HG03520 (cell line): ENCODE measurements at regions not wholly inside any gene's neighbourhood (a gene's known extent, or its start where the extent isn't known, plus 50 kb on each side); places are given as distances from the start of the nearest gene placed in this dataset.

Source experiments
- ATAC-seq: cut with Tn5 transposase; IDR thresholded peaks from one replicate; pipeline ENCODE4 v1.9.1; 2021; ENCODE audit warnings: mild to moderate bottlenecking, moderate library complexity; ENCODE audit not compliant: unreplicated experiment

- no peak for ATAC-seq
Measured at GRCh38 chr9:14399756-14400657, 86.1 kb upstream of the NFIB start.

- no peak for ATAC-seq
Measured at GRCh38 chr9:14398473-14398872, 84.5 kb upstream of the NFIB start.

- ATAC-seq: no peak
Measured at GRCh38 chr9:14396171-14396570, 82.2 kb upstream of the NFIB start.

- no peak for ATAC-seq
Measured at GRCh38 chr9:14395317-14396082, 81.6 kb upstream of the NFIB start.

GRCh38 chr9:14393418-14393817, 79.5 kb upstream of the NFIB start:
- no peak for ATAC-seq

GRCh38 chr9:14391620-14392019, 77.7 kb upstream of the NFIB start:
- ATAC-seq: no peak

GRCh38 chr9:14389657-14390056, 75.7 kb upstream of the NFIB start:
- no peak for ATAC-seq

GRCh38 chr9:14389146-14389545, 75.2 kb upstream of the NFIB start:
- no peak for ATAC-seq

- ATAC-seq: no peak
Measured at GRCh38 chr9:14383773-14384172, 69.8 kb upstream of the NFIB start.

- ATAC-seq: no peak
Measured at GRCh38 chr9:14383294-14383693, 69.4 kb upstream of the NFIB start.

GRCh38 chr9:14380061-14380836, 66.3 kb upstream of the NFIB start:
- ATAC-seq: no peak

- no peak for ATAC-seq
Measured at GRCh38 chr9:14379280-14379679, 65.3 kb upstream of the NFIB start.

GRCh38 chr9:14373706-14374105, 59.8 kb upstream of the NFIB start:
- no peak for ATAC-seq

- no peak for ATAC-seq
Measured at GRCh38 chr9:14373336-14373666, 59.4 kb upstream of the NFIB start.

- ATAC-seq: no peak
Measured at GRCh38 chr9:14372437-14373335, 58.7 kb upstream of the NFIB start.

- ATAC-seq: no peak
Measured at GRCh38 chr9:14369011-14369410, 55.1 kb upstream of the NFIB start.

- ATAC-seq: no peak
Measured at GRCh38 chr9:14366076-14366475, 52.1 kb upstream of the NFIB start.

- ATAC-seq: no peak
Measured at GRCh38 chr9:14365670-14366069, 51.7 kb upstream of the NFIB start.
